Panc1 (cell line): ENCODE measurements at regions not wholly inside any gene's neighbourhood (a gene's known extent, or its start where the extent isn't known, plus 50 kb on each side); places are given as distances from the start of the nearest gene placed in this dataset.

Experiments used
- ATAC-seq: fragments of 200-7000 bp; cut with Tn5 transposase; 2 replicates; pipeline ENCODE4 v1.9.1; 2020; ENCODE audit warnings: mild to moderate bottlenecking, moderate library complexity
- BruUV-seq: library from RNA; stranded (reverse); fragments of 400-500 nt; replicated peaks from 2 replicates; lab custom pipeline; 2021; lab: Mats Ljungman, UMichigan
- CTCF ChIA-PET: fragments of 300-600 bp; sonication (Branson Sonifier 250); formaldehyde crosslinking; loops from one replicate; lab custom pipeline; 2022; ENCODE audit warnings: antibody characterized with exemption; lab: Charles Lee
- POLR2A ChIA-PET: fragments of 300-600 bp; sonication (Branson Sonifier 250); formaldehyde crosslinking; loops from one replicate; lab custom pipeline; 2022; ENCODE audit warnings: antibody characterized with exemption; lab: Charles Lee
- DNase-seq: peaks from one replicate; pipeline ENCODE4 v3.0.0-alpha.2; 2010; ENCODE audit warnings: low read depth, low spot score
- H3K27ac ChIP-seq: 2 replicates; pipeline ENCODE4 v1.5.1; 2011; ENCODE audit warnings: mild to moderate bottlenecking, low read length, inconsistent platforms
- H3K27me3 ChIP-seq: fragments of 200-500 bp; sonication (Bioruptor generic); 2 replicates; pipeline ENCODE4 v1.6.0; 2014; ENCODE audit warnings: low read length, inconsistent platforms; ENCODE audit not compliant: control insufficient read depth, insufficient read depth
- H3K36me3 ChIP-seq: fragments of 200-500 bp; sonication (Bioruptor generic); 2 replicates; pipeline ENCODE4 v1.5.1; 2014; ENCODE audit warnings: inconsistent platforms, mild to moderate bottlenecking, low read length, moderate library complexity; ENCODE audit not compliant: control insufficient read depth, insufficient read depth
- H3K4me1 ChIP-seq: 2 replicates; pipeline ENCODE4 v1.5.1; 2011; ENCODE audit warnings: inconsistent platforms, mild to moderate bottlenecking, low read length, moderate library complexity; ENCODE audit not compliant: control insufficient read depth, insufficient read depth
- H3K4me3 ChIP-seq, 2 experiments: 2 replicates each; pipeline ENCODE4 v1.5.1; 2011 to 2012; ENCODE audit warnings: low read depth in 2 of 2, low read length in 2 of 2, mild to moderate bottlenecking in 2 of 2, inconsistent platforms in 1 of 2, moderate library complexity in 1 of 2
- H3K9me3 ChIP-seq: fragments of 200-500 bp; sonication (Bioruptor generic); 2 replicates; pipeline ENCODE4 v1.5.1; 2014; ENCODE audit warnings: low read depth, mild to moderate bottlenecking, inconsistent platforms, low read length, moderate library complexity; ENCODE audit not compliant: control insufficient read depth, insufficient read depth
- POLR2AphosphoS5 ChIP-seq: IDR thresholded peaks from 2 replicates; pipeline ENCODE4 v1.6.1; 2012; ENCODE audit warnings: mild to moderate bottlenecking, low read depth, low read length, moderate library complexity
- SIN3A ChIP-seq: IDR thresholded peaks from 2 replicates; pipeline ENCODE4 v1.6.1; 2012; ENCODE audit warnings: low read depth, mild to moderate bottlenecking, low read length, moderate library complexity, borderline replicate concordance; ENCODE audit not compliant: insufficient read depth
- TCF7L2 ChIP-seq: IDR thresholded peaks from 2 replicates; pipeline ENCODE4 v1.6.1; 2011; ENCODE audit warnings: mild to moderate bottlenecking, low read depth, low read length, inconsistent platforms
- in situ Hi-C: cut with HindIII; loops from 2 replicates; pipeline ENCODE4 v1.10.0; 2016; ENCODE audit warnings: low sequenced_read_pairs, low pct_unique_long_range_greater_than_20kb
- intact Hi-C: fragments of 100-400 bp; cut with micrococcal nuclease; formaldehyde crosslinking; loops from one replicate; pipeline ENCODE4 v1.10.0; 2022; ENCODE audit not compliant: unreplicated experiment
- TF ChIP-seq, protein P1 (sequence below): fragments of 450-650 bp; IDR thresholded peaks from 2 replicates; pipeline ENCODE4 v1.5.1; 2017; ENCODE audit warnings: mild to moderate bottlenecking
- TF ChIP-seq, protein P2 (sequence below), 2 experiments: IDR thresholded peaks; 2 replicates each; pipeline ENCODE4 v1.6.1; 2011 to 2012; ENCODE audit warnings: low read depth in 2 of 2, control low read depth in 1 of 2, low read length in 1 of 2, mild to moderate bottlenecking in 1 of 2, moderate library complexity in 1 of 2; ENCODE audit not compliant: insufficient read depth in 1 of 2

GRCh38 chr1:36693161-36693525 is 210.4 kb upstream of the CSF3R start:
- H3K4me3 ChIP-seq: no peak overlapping the region
- no peak overlapping the region for H3K27ac ChIP-seq
- BruUV-seq: no TSS peak
- ChIA-PET POLR2A (no interaction called here), CTCF (interaction anchor here (0.8 kb wide), 1 partner anchor 345 kb away, joined by 3 read pairs; no protein-coding TSS in a partner anchor)
- DNase-seq (no peak), ATAC-seq (no peak)
- no peaks in the 10 kb centered on the region for H3K36me3 ChIP-seq
- no peaks in the 10 kb centered on the region for H3K4me1 ChIP-seq
- H3K9me3 ChIP-seq: no peaks in the 10 kb centered on the region
- TF ChIP-seq TCF7L2: no peak
- TF ChIP-seq SIN3A: no peak
- TF ChIP-seq, protein P1, sequence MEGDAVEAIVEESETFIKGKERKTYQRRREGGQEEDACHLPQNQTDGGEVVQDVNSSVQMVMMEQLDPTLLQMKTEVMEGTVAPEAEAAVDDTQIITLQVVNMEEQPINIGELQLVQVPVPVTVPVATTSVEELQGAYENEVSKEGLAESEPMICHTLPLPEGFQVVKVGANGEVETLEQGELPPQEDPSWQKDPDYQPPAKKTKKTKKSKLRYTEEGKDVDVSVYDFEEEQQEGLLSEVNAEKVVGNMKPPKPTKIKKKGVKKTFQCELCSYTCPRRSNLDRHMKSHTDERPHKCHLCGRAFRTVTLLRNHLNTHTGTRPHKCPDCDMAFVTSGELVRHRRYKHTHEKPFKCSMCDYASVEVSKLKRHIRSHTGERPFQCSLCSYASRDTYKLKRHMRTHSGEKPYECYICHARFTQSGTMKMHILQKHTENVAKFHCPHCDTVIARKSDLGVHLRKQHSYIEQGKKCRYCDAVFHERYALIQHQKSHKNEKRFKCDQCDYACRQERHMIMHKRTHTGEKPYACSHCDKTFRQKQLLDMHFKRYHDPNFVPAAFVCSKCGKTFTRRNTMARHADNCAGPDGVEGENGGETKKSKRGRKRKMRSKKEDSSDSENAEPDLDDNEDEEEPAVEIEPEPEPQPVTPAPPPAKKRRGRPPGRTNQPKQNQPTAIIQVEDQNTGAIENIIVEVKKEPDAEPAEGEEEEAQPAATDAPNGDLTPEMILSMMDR: no peak
- TF ChIP-seq, protein P2, sequence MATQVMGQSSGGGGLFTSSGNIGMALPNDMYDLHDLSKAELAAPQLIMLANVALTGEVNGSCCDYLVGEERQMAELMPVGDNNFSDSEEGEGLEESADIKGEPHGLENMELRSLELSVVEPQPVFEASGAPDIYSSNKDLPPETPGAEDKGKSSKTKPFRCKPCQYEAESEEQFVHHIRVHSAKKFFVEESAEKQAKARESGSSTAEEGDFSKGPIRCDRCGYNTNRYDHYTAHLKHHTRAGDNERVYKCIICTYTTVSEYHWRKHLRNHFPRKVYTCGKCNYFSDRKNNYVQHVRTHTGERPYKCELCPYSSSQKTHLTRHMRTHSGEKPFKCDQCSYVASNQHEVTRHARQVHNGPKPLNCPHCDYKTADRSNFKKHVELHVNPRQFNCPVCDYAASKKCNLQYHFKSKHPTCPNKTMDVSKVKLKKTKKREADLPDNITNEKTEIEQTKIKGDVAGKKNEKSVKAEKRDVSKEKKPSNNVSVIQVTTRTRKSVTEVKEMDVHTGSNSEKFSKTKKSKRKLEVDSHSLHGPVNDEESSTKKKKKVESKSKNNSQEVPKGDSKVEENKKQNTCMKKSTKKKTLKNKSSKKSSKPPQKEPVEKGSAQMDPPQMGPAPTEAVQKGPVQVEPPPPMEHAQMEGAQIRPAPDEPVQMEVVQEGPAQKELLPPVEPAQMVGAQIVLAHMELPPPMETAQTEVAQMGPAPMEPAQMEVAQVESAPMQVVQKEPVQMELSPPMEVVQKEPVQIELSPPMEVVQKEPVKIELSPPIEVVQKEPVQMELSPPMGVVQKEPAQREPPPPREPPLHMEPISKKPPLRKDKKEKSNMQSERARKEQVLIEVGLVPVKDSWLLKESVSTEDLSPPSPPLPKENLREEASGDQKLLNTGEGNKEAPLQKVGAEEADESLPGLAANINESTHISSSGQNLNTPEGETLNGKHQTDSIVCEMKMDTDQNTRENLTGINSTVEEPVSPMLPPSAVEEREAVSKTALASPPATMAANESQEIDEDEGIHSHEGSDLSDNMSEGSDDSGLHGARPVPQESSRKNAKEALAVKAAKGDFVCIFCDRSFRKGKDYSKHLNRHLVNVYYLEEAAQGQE (IDR thresholded peaks at IDR 0.05; ENCODE audit: insufficient read depth in 1 of 2, low read depth in 2 of 2, low read length in 1 of 2): no peak
- no peak for TF ChIP-seq POLR2AphosphoS5
- intact Hi-C loops (no loop called here), in situ Hi-C loops (no loop called here)
- H3K27me3 ChIP-seq: peaks cover 24% of the 10 kb centered on the region

DNA sequence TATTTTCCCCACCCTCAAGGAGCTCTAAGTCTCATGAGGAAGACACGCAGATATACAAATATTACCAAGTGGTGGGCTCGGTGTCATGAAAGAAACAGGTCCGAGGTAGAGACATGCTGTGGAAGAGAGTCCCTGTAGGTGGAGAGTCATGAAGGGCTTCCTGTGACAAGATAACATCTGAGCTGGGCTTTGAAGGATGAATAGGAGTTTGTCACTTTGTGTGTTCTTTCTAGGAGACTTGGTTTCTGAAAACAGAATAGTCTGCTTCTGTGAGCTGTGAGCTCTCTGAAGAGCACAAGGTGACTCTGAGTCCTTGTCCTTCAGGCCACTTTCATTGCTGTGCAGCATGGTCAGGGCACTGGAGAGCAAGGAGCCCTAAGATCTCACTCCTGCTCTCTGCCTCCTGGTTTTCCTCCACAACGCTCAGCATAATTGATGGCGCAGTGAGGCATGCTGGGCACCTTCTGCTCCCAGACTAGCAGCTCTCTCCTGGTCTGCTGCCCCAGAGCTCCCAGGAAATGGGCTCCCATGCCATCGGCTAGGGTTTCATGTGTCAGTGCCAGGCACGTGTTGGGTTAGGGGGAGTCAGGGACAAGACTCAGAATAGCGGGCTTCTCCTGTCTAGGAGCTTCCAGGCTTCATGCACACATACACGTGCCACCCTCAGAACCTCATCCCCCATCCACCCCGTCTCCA is 209.9 kb upstream of the CSF3R start:
- H3K27me3 ChIP-seq: peaks cover 27% of the 10 kb centered on the region
- no peak overlapping the region for H3K4me3 ChIP-seq
- intact Hi-C loops (no loop called here), in situ Hi-C loops (no loop called here)
- no peak for ATAC-seq
- no TSS peak for BruUV-seq
- CTCF ChIA-PET: interaction anchor here (0.8 kb wide), 1 partner anchor 346 kb away, joined by 3 read pairs; no protein-coding TSS in a partner anchor
- no peaks in the 10 kb centered on the region for H3K9me3 ChIP-seq
- H3K27ac ChIP-seq: no peak overlapping the region
- no peaks in the 10 kb centered on the region for H3K4me1 ChIP-seq
- POLR2A ChIA-PET: no interaction called here
- no peaks in the 10 kb centered on the region for H3K36me3 ChIP-seq
- DNase-seq: no peak
- TF ChIP-seq POLR2AphosphoS5: no peak
- TF ChIP-seq, protein P1: no peak
- no peak for TF ChIP-seq TCF7L2
- TF ChIP-seq SIN3A: no peak
- TF ChIP-seq, protein P2 (IDR thresholded peaks at IDR 0.05; ENCODE audit: insufficient read depth in 1 of 2, low read depth in 2 of 2, low read length in 1 of 2): no peak
